Neutrophil (primary cell): ENCODE measurements at regions not wholly inside any gene's neighbourhood (a gene's known extent, or its start where the extent isn't known, plus 50 kb on each side); places are given as distances from the start of the nearest gene placed in this dataset.

Source experiments
- H3K27ac ChIP-seq: fragments of 200-600 bp; sonication (generic); 2 replicates; pipeline ENCODE4 v1.5.1; 2016; ENCODE audit warnings: mild to moderate bottlenecking, moderate library complexity
- H3K27me3 ChIP-seq: fragments of 200-600 bp; sonication (generic); 2 replicates; pipeline ENCODE4 v1.6.0; 2016; ENCODE audit warnings: mild to moderate bottlenecking
- H3K36me3 ChIP-seq: fragments of 200-600 bp; sonication (generic); 2 replicates; pipeline ENCODE4 v1.5.1; 2017
- H3K4me1 ChIP-seq, 2 experiments: fragments of 200-600 bp in 1 of 2; sonication (generic) in 1 of 2; 1 replicate in 1 of 2; 2 replicates in 1 of 2; pipeline versions ENCODE4 v1.5.1 to v1.6.1; 2013 to 2016; ENCODE audit warnings: low read depth in 1 of 2, low read length in 1 of 2, mild to moderate bottlenecking in 1 of 2, moderate library complexity in 1 of 2; ENCODE audit not compliant: control insufficient read depth in 1 of 2, insufficient read depth in 1 of 2
- H3K4me3 ChIP-seq, 2 experiments: fragments of 200-600 bp in 1 of 2; sonication (generic) in 1 of 2; 1 replicate in 1 of 2; 2 replicates in 1 of 2; pipeline ENCODE4 v1.5.1; 2013 to 2016; ENCODE audit warnings: low read depth in 1 of 2, low read length in 1 of 2, mild to moderate bottlenecking in 1 of 2, moderate library complexity in 1 of 2
- H3K9me3 ChIP-seq: fragments of 200-600 bp; sonication (generic); 2 replicates; pipeline ENCODE4 v1.5.1; 2016
- TF ChIP-seq, protein P1 (sequence below): fragments of 200-600 bp; sonication (generic); IDR thresholded peaks from 2 replicates; pipeline ENCODE4 v1.5.1; 2016; ENCODE audit warnings: antibody characterized with exemption

- Histone ChIP-seq H3K4me3 (no peak overlapping the region), H3K27ac (no peak overlapping the region), H3K36me3 (no peaks in the 10 kb centered on the region), H3K4me1 (no peaks in the 10 kb centered on the region), H3K9me3 (no peaks in the 10 kb centered on the region), H3K27me3 (no peaks in the 10 kb centered on the region)
- TF ChIP-seq, protein P1, sequence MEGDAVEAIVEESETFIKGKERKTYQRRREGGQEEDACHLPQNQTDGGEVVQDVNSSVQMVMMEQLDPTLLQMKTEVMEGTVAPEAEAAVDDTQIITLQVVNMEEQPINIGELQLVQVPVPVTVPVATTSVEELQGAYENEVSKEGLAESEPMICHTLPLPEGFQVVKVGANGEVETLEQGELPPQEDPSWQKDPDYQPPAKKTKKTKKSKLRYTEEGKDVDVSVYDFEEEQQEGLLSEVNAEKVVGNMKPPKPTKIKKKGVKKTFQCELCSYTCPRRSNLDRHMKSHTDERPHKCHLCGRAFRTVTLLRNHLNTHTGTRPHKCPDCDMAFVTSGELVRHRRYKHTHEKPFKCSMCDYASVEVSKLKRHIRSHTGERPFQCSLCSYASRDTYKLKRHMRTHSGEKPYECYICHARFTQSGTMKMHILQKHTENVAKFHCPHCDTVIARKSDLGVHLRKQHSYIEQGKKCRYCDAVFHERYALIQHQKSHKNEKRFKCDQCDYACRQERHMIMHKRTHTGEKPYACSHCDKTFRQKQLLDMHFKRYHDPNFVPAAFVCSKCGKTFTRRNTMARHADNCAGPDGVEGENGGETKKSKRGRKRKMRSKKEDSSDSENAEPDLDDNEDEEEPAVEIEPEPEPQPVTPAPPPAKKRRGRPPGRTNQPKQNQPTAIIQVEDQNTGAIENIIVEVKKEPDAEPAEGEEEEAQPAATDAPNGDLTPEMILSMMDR, result no peak
Measured at GRCh38 chr6:21467091-21467490, 126.5 kb upstream of the SOX4 start.

DNA sequence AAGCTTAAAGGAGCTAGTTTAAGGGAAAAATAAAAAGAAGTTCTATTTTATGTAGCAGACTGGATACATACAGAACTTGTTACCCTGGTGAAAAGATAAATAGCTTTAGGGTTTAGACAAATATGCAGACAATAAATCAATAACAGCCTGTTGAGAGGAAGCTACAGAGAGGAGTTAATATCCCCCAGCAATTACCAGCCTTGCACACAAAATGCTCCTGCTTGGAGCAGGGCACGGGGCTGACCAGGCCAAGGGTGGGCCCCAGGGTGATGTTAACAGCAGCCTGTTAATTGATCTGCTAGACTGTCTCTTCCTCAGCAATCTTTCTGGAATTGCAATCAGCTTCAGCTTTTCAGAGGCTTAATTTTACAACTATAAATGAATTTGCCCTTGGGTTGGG lies 125.1 kb upstream of the SOX4 start:
- TF ChIP-seq, protein P1, result no peak

DNA sequence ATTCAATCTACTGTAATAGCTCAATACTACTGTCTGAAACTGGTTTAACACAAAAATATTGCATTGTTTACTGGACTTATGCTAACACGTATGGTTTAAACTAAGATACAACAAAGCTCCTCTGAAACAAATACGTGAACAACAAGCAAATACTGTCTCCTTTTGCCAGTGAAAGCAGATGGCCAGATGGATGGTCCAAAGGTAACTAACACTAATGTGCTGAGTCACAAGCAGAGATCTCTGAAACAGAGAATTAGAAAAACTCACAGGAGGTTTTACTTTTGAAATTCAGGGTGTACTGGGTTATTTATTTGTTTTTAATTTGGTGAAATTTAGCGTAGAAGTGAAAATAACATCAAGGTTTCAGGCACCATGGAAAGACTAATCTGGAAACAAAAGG lies 124.3 kb upstream of the SOX4 start:
- no peaks in the 10 kb centered on the region for H3K4me1 ChIP-seq
- H3K36me3 ChIP-seq, result no peaks in the 10 kb centered on the region
- TF ChIP-seq, protein P1, result no peak
- no peak overlapping the region for H3K27ac ChIP-seq
- no peak overlapping the region for H3K4me3 ChIP-seq
- no peaks in the 10 kb centered on the region for H3K27me3 ChIP-seq
- H3K9me3 ChIP-seq, result no peaks in the 10 kb centered on the region

More for the DNA sequence above, 125.1 kb upstream of the SOX4 start:
- H3K27ac ChIP-seq, result no peak overlapping the region
- H3K9me3 ChIP-seq, result no peaks in the 10 kb centered on the region
- no peaks in the 10 kb centered on the region for H3K4me1 ChIP-seq
- no peaks in the 10 kb centered on the region for H3K36me3 ChIP-seq
- H3K27me3 ChIP-seq, result no peaks in the 10 kb centered on the region
- H3K4me3 ChIP-seq, result no peak overlapping the region

DNA sequence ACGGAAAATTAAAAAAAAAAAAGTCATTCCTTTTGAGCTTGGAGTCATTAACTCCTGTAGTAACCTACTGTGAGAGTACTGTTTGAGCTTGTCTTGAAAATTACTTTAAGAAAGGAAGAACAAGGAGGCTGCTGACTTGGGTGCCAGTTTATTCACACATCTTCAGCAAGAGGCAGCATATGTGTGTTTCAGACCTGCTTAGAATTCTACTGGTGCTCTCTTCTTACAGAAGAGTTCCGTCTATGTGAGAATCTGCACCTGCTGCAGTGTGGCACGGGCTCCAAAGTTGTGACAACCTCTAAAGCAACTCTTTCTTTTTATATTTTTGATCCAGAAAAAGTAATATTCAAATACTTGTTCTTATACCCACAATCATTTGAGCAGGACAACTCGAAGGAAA lies 117.4 kb upstream of the SOX4 start:
- H3K27ac ChIP-seq, result no peak overlapping the region
- H3K36me3 ChIP-seq, result no peaks in the 10 kb centered on the region
- no peaks in the 10 kb centered on the region for H3K9me3 ChIP-seq
- H3K27me3 ChIP-seq, result no peaks in the 10 kb centered on the region
- H3K4me1 ChIP-seq, result no peaks in the 10 kb centered on the region
- H3K4me3 ChIP-seq, result no peak overlapping the region
- TF ChIP-seq, protein P1, result no peak

DNA sequence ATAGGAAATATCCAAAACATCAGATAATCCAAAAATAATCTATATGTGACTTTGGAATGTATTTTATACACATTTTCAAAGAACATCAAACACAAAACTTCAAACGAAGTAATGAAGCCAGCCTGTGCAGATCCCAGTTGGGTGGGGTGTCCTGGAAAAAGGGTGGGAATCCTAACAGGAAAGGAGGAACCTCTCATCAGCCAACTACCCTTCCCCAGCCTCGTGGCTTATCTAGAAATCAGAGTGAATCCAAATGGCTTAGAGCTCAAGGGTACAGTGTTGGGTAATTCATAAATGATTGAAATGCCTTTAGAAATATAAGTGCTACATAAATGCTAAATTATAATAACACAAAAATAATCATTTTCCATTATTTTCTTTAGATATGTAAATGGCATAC lies 115.1 kb upstream of the SOX4 start:
- Histone ChIP-seq H3K27me3 (no peaks in the 10 kb centered on the region), H3K4me3 (no peak overlapping the region), H3K27ac (no peak overlapping the region), H3K4me1 (no peaks in the 10 kb centered on the region), H3K36me3 (no peaks in the 10 kb centered on the region), H3K9me3 (no peaks in the 10 kb centered on the region)
- TF ChIP-seq, protein P1, result no peak
